Choroid plexus epithelial cell (primary cell): ENCODE measurements at regions not wholly inside any gene's neighbourhood (a gene's known extent, or its start where the extent isn't known, plus 50 kb on each side); places are given as distances from the start of the nearest gene placed in this dataset.

Experiments
- DNase-seq: peaks from one replicate; pipeline ENCODE4 v3.0.0-alpha.2; 2010; ENCODE audit warnings: low read depth
- H3K4me3 ChIP-seq: 2 replicates; pipeline ENCODE4 v1.5.1; 2011; ENCODE audit warnings: low read depth, mild to moderate bottlenecking, control low read depth, low read length, moderate library complexity
- TF ChIP-seq, protein P1 (sequence below): conservative IDR thresholded peaks from 2 replicates; pipeline ENCODE4 v1.5.1; 2011; ENCODE audit warnings: low read depth, mild to moderate bottlenecking, control low read depth, inconsistent platforms, low read length, moderate library complexity

DNA sequence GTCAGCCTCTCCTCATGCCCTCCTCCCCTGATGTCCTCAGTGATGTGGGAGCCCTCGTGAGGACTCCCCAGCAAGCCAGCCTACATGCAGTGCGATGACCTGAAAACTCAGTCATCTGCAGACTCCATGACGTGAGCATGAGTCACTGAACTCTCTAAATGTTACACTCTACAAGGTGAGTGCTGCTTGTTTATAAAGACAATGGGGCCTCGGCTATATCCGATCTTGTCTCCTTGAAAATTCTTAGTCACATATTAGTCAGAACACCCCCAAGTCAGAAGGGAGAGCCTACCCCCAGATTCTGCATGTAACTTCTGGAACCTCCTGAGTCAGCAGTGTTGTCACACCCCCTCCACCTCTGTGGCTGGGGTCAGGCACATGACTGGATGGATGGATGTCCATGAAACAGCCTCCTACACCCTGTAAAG is 673.8 kb downstream of the INHBA start:
- TF ChIP-seq, protein P1, sequence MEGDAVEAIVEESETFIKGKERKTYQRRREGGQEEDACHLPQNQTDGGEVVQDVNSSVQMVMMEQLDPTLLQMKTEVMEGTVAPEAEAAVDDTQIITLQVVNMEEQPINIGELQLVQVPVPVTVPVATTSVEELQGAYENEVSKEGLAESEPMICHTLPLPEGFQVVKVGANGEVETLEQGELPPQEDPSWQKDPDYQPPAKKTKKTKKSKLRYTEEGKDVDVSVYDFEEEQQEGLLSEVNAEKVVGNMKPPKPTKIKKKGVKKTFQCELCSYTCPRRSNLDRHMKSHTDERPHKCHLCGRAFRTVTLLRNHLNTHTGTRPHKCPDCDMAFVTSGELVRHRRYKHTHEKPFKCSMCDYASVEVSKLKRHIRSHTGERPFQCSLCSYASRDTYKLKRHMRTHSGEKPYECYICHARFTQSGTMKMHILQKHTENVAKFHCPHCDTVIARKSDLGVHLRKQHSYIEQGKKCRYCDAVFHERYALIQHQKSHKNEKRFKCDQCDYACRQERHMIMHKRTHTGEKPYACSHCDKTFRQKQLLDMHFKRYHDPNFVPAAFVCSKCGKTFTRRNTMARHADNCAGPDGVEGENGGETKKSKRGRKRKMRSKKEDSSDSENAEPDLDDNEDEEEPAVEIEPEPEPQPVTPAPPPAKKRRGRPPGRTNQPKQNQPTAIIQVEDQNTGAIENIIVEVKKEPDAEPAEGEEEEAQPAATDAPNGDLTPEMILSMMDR = no peak
- no peak overlapping the region for H3K4me3 ChIP-seq
- peak; percentile 96 for DNase-seq

DNA sequence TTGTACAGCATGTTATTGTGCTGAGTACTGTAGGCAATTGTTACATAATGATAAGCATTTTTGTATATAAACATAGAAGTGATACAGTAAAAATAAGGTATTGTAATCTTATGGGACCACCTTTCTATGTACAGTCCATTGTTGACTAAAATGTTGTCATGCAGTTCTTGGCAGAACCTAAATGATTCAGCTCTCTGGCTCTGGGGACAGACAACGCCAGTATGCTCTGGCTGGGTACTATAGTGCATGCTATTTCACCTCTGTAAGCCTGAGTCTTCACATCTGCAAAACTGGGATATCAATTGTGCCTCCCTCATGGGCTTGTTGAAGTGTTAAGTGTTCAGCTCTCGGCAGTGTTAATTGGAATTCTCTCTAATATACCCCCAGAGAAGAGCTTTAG is 674.3 kb downstream of the INHBA start:
- TF ChIP-seq, protein P1 = no peak

DNA sequence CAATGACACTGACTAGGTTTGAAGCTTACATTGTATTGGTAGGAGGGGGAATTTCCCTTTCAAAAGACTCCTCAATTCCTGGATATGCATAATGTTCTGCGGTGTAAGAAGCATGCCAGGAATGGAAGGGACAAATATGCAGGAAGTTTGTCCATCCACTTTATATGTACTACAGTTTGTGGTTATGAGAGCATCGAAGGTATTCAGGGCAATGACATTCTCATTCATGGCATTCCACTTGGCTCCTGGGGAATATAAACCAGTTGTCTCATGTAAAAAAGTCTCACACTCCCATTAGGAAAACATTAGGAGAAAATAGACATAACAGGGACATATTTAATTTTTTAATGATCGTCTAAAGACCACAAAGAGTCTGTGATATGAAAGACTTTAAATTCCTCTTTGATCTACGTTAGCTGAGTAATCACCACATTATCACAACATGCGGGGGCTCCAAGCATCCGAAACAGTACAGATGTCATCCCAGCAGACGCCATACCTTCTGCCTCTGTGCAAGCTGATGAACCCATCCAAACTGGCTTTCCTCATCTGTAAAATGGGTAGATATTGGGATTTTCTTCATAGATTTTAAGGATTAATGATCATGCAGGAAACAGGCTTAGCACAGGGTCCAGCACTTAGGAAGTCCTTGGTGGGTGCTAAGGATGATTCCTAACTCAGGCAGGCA is 675.3 kb downstream of the INHBA start:
- H3K4me3 ChIP-seq = no peak overlapping the region
- DNase-seq = peak; percentile 96
- TF ChIP-seq, protein P1 = no peak

More for the DNA sequence above, 674.3 kb downstream of the INHBA start:
- DNase-seq = no peak
- H3K4me3 ChIP-seq = no peak overlapping the region

DNA sequence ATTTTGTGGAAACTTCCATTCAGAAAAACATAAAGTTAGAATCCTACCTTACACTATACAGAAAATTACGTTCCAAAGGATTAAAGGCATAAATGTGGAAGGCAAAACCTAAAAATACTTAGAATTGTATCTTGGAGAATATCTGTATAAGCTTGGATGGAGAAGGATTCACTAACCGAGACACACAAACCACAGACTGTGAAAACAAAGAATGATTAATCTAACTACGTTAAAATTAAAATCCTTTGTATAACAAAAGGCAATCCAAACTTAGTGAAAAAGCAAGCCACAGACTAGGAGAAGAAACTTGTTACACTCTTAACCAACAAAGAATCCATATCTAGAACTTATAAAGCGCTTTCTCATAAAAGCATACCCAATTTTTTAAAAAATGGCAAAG is 678.8 kb downstream of the INHBA start:
- TF ChIP-seq, protein P1 = no peak
- H3K4me3 ChIP-seq = no peak overlapping the region
- DNase-seq = no peak

DNA sequence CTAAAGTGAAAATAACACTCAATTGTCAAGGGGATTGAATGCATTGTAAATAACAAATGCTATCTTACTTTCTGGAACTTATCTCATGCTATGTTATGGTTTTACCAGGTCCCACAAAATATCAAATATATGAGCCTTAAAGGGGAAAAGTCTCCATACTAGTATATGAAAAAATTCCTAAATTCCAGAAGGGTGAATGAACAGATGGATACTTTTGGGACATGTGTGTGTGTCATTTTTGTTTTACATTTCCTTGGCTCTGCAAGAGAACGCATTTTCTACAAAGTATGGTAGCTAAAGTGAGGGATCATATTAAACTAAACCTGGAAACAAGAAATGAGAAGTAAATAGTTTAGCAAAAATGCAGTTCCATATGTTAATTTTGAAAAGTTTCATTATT is 682.8 kb downstream of the INHBA start:
- TF ChIP-seq, protein P1 = no peak
- no peak overlapping the region for H3K4me3 ChIP-seq
- no peak for DNase-seq

DNA sequence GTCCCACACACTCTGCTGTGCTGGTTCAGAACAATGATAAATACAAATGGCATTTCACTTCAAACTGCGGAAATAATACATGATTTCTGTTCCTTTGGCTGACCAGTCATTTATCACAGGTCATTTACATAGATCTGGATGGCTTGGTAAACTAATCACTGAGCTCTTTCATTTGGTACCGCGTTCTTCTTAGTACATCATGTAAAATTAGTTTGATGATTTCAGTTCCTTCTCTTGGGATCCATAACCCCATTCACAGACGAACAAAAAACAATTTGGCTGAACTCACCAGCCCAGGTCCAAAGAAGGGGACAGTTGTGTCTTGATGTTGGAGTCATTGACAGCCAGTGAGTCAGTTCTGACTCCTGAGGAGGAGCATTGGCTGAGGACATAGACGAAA is 689.8 kb downstream of the INHBA start:
- no peak for DNase-seq
- H3K4me3 ChIP-seq = no peak overlapping the region
- TF ChIP-seq, protein P1 = no peak

DNA sequence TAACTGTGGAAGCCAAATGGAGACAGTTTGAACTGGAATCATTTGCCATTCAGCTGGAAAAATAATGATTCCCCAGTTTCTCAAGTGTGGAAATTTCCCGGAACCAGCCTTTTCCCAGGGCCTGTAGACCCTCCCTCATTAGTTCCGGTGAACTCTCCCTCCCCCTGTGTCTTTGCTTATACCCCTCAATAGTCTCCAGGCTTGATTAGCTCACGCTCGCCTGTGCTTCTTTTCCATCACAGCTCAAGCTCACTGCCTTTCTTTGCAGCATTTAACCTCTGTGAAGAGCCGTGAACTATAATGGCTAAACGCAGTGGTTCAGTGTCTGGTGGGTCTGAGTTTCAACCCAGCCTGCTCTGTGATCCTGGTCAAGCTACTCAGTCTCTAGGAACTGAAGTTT is 690.8 kb downstream of the INHBA start:
- TF ChIP-seq, protein P1 = no peak
- H3K4me3 ChIP-seq = no peak overlapping the region
- DNase-seq = no peak
